Inflammatory macrophage treated with lipopolysaccharide for 4 hours (primary cell): ENCODE measurements at regions not wholly inside any gene's neighbourhood (a gene's known extent, or its start where the extent isn't known, plus 50 kb on each side); places are given as distances from the start of the nearest gene placed in this dataset.

Source experiments
- DNase-seq: peaks from one replicate; pipeline ENCODE4 v3.0.0-alpha.2; 2020

- no peak for DNase-seq
Observed at GRCh38 chr10:120641695-120642094, 184.7 kb downstream of the PLPP4 start.

- peak; percentile 75 for DNase-seq
Observed at GRCh38 chr10:120643351-120643750, 186.3 kb downstream of the PLPP4 start.

- DNase-seq, result no peak
Observed at GRCh38 chr10:120644556-120645410, 187.8 kb downstream of the PLPP4 start.

GRCh38 chr10:120646159-120646732 is 189.2 kb downstream of the PLPP4 start:
- no peak for DNase-seq

GRCh38 chr10:120646738-120647456 is 189.9 kb downstream of the PLPP4 start:
- no peak for DNase-seq

GRCh38 chr10:120650705-120651399 is 193.8 kb downstream of the PLPP4 start:
- DNase-seq, result no peak

GRCh38 chr10:120656107-120656506 is 195.1 kb upstream of the WDR11 start:
- peak; percentile 11 for DNase-seq

- DNase-seq, result no peak
Observed at GRCh38 chr10:120657371-120657770, 193.8 kb upstream of the WDR11 start.

- no peak for DNase-seq
Observed at GRCh38 chr10:120658943-120659885, 191.9 kb upstream of the WDR11 start.

GRCh38 chr10:120666308-120666707 is 184.9 kb upstream of the WDR11 start:
- no peak for DNase-seq

GRCh38 chr10:120667276-120667675 is 183.9 kb upstream of the WDR11 start:
- peak; percentile 39 for DNase-seq

- no peak for DNase-seq
Observed at GRCh38 chr10:120671491-120671890, 179.7 kb upstream of the WDR11 start.

GRCh38 chr10:120683454-120683853 is 167.7 kb upstream of the WDR11 start:
- no peak for DNase-seq

GRCh38 chr10:120684226-120684625 is 166.9 kb upstream of the WDR11 start:
- DNase-seq, result no peak

GRCh38 chr10:120685136-120685535 is 166.0 kb upstream of the WDR11 start:
- no peak for DNase-seq

- DNase-seq, result no peak
Observed at GRCh38 chr10:120688928-120689327, 162.2 kb upstream of the WDR11 start.

GRCh38 chr10:120689777-120690529 is 161.2 kb upstream of the WDR11 start:
- DNase-seq, result peak; percentile 15

GRCh38 chr10:120691625-120692024 is 159.5 kb upstream of the WDR11 start:
- DNase-seq, result peak; percentile 50

- peak; percentile 23 for DNase-seq
Observed at GRCh38 chr10:120700426-120700825, 150.7 kb upstream of the WDR11 start.

- peak; percentile 52 for DNase-seq
Observed at GRCh38 chr10:120701381-120701780, 149.8 kb upstream of the WDR11 start.

GRCh38 chr10:120702032-120702431 is 149.1 kb upstream of the WDR11 start:
- no peak for DNase-seq
